ENCODE measurements at regions not wholly inside any gene's neighbourhood (a gene's known extent, or its start where the extent isn't known, plus 50 kb on each side); places are given as distances from the start of the nearest gene placed in this dataset.
"Not testable (repeated sequence)": the region's sequence is repeated elsewhere in the genome, so short reads cannot be mapped to it uniquely, and the experiment has no call there.

DNA sequence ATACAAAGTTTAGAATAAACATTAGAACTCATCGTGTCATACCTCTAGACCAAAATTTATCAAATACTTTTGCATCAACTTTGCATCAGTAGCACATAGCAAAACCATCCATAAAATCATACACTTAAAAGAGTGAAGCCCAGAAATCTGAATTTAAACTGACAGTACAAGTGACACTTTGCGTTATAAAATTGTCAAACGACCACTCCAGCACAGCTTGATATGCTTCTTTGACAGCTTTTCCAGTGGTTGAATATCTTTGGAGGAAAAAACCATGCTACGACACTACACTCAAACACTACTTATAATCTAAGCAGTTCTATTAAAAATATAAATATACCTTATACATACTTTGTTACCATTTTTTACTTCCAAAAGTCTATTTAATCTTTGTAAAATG lies 1644.4 kb downstream of the STIM2 start:
- no peak for DNase-seq (ENCODE audit: low read depth)
- Histone ChIP-seq H3K4me1 (ENCODE audit: control insufficient read depth, insufficient read depth, low read length) (no peaks in the 10 kb centered on the region), H3K4me3 (ENCODE audit: low read length) (no peak overlapping the region), H3K9ac (ENCODE audit: low read length) (no peak overlapping the region), H3K9me3 (ENCODE audit: control insufficient read depth, low read length) (no peaks in the 10 kb centered on the region), H3K36me3 (ENCODE audit: control insufficient read depth, insufficient read depth, low read length, severe bottlenecking) (no peaks in the 10 kb centered on the region), H3K27me3 (replicated peaks; ENCODE audit: control insufficient read depth, insufficient read depth, low read length) (no peaks in the 10 kb centered on the region)

DNA sequence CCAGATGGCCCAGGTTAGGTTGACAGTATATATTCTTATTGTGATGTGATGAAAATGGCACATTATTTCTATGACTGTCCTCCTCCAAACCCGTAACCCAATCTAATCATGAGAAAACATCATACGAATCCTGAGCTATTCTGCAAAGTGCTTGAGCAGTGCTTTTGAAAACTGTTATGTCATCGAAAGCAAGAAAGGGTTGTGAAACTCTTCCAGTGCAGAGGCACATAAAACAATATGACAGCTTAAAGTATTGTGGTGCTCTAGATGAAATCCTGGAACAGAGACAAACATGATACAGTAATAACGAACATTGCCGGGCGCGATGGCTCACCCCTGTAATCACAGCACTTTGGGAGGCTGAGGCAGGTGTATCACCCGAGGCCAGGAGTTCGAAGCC lies 1648.0 kb downstream of the STIM2 start:
- Histone ChIP-seq H3K4me3 (ENCODE audit: low read length) (no peak overlapping the region), H3K36me3 (ENCODE audit: control insufficient read depth, insufficient read depth, low read length, severe bottlenecking) (no peaks in the 10 kb centered on the region), H3K4me1 (ENCODE audit: control insufficient read depth, insufficient read depth, low read length) (no peaks in the 10 kb centered on the region), H3K9me3 (ENCODE audit: control insufficient read depth, low read length) (no peaks in the 10 kb centered on the region), H3K9ac (ENCODE audit: low read length) (no peak overlapping the region), H3K27me3 (replicated peaks; ENCODE audit: control insufficient read depth, insufficient read depth, low read length) (no peaks in the 10 kb centered on the region)
- no peak for DNase-seq (ENCODE audit: low read depth)

DNA sequence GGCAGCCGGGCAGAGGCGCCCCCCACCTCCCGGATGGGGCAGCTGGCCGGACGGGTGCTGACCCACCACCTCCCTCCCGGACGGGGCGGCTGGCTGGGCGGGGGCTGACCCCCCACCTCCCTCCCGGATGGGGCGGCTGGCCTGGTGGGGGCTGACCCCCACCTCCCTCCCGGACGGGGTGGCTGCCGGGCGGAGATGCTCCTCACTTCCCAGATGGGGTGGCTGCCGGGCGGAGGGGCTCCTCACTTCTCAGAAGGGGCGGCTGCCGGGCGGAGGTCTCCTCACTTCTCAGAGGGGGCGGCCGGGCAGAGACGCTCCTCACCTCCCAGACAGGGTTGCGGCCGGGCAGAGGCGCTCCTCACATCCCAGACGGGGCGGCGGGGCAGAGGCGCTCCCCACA lies 1654.1 kb downstream of the STIM2 start:
- H3K36me3 ChIP-seq (ENCODE audit: control insufficient read depth, insufficient read depth, low read length, severe bottlenecking); H3K4me3 ChIP-seq (ENCODE audit: low read length); H3K4me1 ChIP-seq (ENCODE audit: control insufficient read depth, insufficient read depth, low read length); H3K9me3 ChIP-seq (ENCODE audit: control insufficient read depth, low read length); DNase-seq (ENCODE audit: low read depth); H3K27me3 ChIP-seq (replicated peaks; ENCODE audit: control insufficient read depth, insufficient read depth, low read length); H3K9ac ChIP-seq (ENCODE audit: low read length): not testable (repeated sequence)

DNA sequence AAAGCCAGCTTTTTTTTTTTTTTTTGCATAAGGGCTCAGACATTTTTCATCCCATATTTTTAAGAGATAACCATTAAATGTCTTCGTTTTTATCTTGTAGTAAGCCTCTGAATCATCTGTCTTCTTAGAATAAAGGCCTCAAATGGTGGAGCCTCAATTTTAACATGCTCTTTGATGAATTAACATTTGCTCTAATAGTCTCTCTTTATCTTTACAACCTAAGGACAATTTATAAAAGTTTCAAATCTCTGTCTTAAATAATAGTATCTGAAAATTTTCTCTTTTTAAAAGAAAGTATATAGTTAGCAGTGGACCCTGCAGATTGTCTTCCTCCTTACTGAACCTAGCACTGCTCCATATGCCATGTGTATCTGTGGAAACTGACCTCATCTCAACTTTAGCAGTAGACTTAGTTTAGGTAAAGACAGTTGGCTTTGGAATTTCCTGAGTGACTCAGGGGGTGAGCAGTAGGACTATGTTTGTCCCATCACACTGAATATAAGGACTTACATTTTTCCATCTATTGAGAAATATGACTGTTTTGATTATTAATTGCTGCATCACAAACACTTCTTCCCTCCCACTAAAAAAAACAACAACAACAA lies 1658.0 kb downstream of the STIM2 start:
- H3K4me1 ChIP-seq (ENCODE audit: control insufficient read depth, insufficient read depth, low read length) = no peaks in the 10 kb centered on the region
- H3K27me3 ChIP-seq (replicated peaks; ENCODE audit: control insufficient read depth, insufficient read depth, low read length) = no peaks in the 10 kb centered on the region
- peak; percentile 4 for DNase-seq (ENCODE audit: low read depth)
- no peaks in the 10 kb centered on the region for H3K36me3 ChIP-seq (ENCODE audit: control insufficient read depth, insufficient read depth, low read length, severe bottlenecking)
- no peak overlapping the region for H3K9ac ChIP-seq (ENCODE audit: low read length)
- no peaks in the 10 kb centered on the region for H3K9me3 ChIP-seq (ENCODE audit: control insufficient read depth, low read length)
- H3K4me3 ChIP-seq (ENCODE audit: low read length) = no peak overlapping the region

DNA sequence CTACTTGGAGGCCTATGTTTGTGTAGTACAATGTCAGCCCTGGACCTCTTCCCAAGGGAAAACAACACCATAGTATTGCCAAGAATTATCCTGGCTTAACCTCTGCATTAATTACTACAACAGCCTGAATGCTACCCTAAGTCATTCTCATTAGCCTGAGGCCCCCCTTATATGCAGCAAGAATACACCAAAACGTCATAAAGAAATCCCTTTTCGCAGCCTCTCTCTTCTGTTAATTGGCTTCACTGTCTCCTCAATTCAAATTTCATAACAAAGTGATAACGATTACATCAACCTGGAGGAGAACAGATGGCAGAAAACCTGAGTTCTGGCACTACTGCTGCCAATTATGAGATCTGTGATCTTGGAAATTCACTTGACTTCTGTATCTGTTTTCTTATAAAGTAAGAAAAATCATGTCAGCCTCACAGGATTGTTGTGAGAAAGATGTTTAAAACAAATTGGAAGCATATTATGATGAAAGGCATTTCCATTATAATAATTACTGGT lies 1663.1 kb downstream of the STIM2 start:
- H3K4me3 ChIP-seq (ENCODE audit: low read length) = no peak overlapping the region
- H3K4me1 ChIP-seq (ENCODE audit: control insufficient read depth, insufficient read depth, low read length) = no peaks in the 10 kb centered on the region
- DNase-seq (ENCODE audit: low read depth) = no peak
- H3K36me3 ChIP-seq (ENCODE audit: control insufficient read depth, insufficient read depth, low read length, severe bottlenecking) = no peaks in the 10 kb centered on the region
- no peaks in the 10 kb centered on the region for H3K27me3 ChIP-seq (replicated peaks; ENCODE audit: control insufficient read depth, insufficient read depth, low read length)
- H3K9ac ChIP-seq (ENCODE audit: low read length) = no peak overlapping the region
- no peaks in the 10 kb centered on the region for H3K9me3 ChIP-seq (ENCODE audit: control insufficient read depth, low read length)

DNA sequence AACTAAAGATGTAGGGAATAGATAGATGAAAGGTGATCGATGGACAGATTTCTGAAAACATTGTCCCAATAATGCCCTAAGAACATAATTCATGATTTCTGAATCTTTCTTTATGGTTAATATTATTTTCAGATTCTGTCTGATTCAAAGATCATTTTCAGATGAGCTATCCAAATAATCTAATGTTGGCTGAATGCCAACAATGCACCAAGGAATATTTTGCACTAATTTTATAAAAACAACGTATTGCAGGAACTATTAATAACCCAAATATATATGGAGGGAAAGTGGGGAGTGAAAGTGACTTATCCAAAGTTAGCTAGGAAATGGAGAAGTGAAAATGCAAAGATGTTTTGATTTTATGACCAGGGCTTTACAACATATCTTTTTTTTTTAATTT lies 1675.5 kb downstream of the STIM2 start:
- Histone ChIP-seq H3K9ac (ENCODE audit: low read length) (no peak overlapping the region), H3K4me1 (ENCODE audit: control insufficient read depth, insufficient read depth, low read length) (no peaks in the 10 kb centered on the region), H3K27me3 (replicated peaks; ENCODE audit: control insufficient read depth, insufficient read depth, low read length) (no peaks in the 10 kb centered on the region), H3K36me3 (ENCODE audit: control insufficient read depth, insufficient read depth, low read length, severe bottlenecking) (no peaks in the 10 kb centered on the region), H3K4me3 (ENCODE audit: low read length) (no peak overlapping the region), H3K9me3 (ENCODE audit: control insufficient read depth, low read length) (peaks cover 25% of the 10 kb centered on the region)
- DNase-seq (ENCODE audit: low read depth) = no peak

DNA sequence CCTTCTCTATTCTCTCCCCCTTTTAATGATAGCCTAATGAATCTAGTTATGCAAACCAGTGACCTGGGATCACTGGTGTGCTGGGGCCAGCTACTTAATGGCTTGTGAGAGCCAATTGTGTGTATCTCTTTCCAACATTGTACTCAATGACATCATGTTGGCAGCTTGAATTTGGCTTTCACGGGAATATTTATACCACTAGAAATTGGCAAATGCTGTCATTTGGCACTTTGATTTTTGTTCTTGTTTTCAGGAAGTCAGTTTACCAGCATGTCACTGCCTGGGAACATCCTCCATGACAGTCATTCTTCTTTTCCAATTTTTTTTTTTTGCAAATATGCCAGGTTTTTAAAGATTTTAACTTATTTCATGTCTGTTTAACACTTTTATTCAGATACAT lies 1685.3 kb downstream of the STIM2 start:
- no peak for DNase-seq (ENCODE audit: low read depth)
- H3K4me1 ChIP-seq (ENCODE audit: control insufficient read depth, insufficient read depth, low read length) = no peaks in the 10 kb centered on the region
- peaks cover 10% of the 10 kb centered on the region for H3K9me3 ChIP-seq (ENCODE audit: control insufficient read depth, low read length)
- no peaks in the 10 kb centered on the region for H3K36me3 ChIP-seq (ENCODE audit: control insufficient read depth, insufficient read depth, low read length, severe bottlenecking)
- no peak overlapping the region for H3K9ac ChIP-seq (ENCODE audit: low read length)
- no peak overlapping the region for H3K4me3 ChIP-seq (ENCODE audit: low read length)
- no peaks in the 10 kb centered on the region for H3K27me3 ChIP-seq (replicated peaks; ENCODE audit: control insufficient read depth, insufficient read depth, low read length)

DNA sequence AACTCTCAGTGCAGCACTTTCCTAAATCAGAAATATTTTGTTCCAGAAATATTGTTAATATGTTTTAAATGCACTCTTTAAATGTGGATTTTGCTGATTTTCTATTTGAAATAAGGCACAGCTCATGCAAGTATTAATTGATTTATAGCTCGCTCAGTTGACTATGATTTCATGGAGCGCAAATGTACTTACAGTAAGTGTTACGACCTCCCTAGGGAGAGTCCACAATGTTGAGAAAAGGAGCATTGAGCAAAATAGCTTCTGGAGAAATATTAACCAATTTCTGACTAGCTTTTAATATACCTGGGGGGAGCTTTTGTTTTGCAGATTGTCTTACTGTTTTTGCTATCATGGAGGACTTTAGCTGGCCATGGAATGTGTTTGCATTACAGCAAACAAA lies 1687.5 kb downstream of the STIM2 start:
- H3K27me3 ChIP-seq (replicated peaks; ENCODE audit: control insufficient read depth, insufficient read depth, low read length) = no peaks in the 10 kb centered on the region
- DNase-seq (ENCODE audit: low read depth) = no peak
- H3K9ac ChIP-seq (ENCODE audit: low read length) = no peak overlapping the region
- H3K4me3 ChIP-seq (ENCODE audit: low read length) = no peak overlapping the region
- H3K9me3 ChIP-seq (ENCODE audit: control insufficient read depth, low read length) = no peaks in the 10 kb centered on the region
- H3K36me3 ChIP-seq (ENCODE audit: control insufficient read depth, insufficient read depth, low read length, severe bottlenecking) = no peaks in the 10 kb centered on the region
- H3K4me1 ChIP-seq (ENCODE audit: control insufficient read depth, insufficient read depth, low read length) = no peaks in the 10 kb centered on the region

DNA sequence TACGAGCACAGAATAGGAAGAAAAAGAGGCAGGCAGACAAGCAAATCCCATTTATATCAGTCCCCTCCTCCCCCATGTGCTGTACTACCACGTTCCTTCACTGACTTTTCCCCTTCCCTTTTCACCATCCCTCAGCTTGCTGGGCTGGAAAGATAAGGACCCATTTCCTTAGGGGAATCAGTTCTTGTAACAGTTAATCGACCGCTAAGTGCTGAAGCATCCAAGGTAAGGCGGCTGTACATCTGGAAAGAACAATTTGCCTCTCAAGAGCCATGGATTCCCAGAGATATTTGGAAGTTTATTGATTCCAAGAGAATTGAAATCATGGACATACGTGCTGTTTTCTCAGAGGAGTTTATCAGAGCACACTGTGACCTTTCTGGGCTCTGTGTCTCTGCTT lies 1688.0 kb downstream of the STIM2 start:
- H3K36me3 ChIP-seq (ENCODE audit: control insufficient read depth, insufficient read depth, low read length, severe bottlenecking) = no peaks in the 10 kb centered on the region
- no peaks in the 10 kb centered on the region for H3K4me1 ChIP-seq (ENCODE audit: control insufficient read depth, insufficient read depth, low read length)
- H3K27me3 ChIP-seq (replicated peaks; ENCODE audit: control insufficient read depth, insufficient read depth, low read length) = no peaks in the 10 kb centered on the region
- H3K9ac ChIP-seq (ENCODE audit: low read length) = no peak overlapping the region
- H3K4me3 ChIP-seq (ENCODE audit: low read length) = no peak overlapping the region
- DNase-seq (ENCODE audit: low read depth) = no peak
- no peaks in the 10 kb centered on the region for H3K9me3 ChIP-seq (ENCODE audit: control insufficient read depth, low read length)

DNA sequence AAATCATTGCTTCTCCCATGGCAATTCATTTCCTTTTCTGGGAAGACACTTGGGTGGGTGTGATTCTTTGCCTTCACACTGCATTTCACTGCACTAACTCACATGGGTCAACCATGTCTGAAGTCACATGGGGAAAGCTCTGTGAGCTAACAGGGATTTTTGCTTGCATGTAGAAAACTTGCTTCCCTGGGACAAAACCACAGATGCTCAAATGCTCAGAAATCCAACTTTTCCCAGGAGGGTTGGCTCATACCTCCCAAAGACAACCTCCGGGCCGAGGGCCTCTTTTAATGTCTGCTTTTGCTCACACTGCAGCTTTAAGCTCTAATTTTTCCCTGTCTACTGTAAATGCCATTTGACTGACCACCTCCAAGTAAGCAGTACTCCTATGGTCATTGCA lies 1695.2 kb downstream of the STIM2 start:
- Histone ChIP-seq H3K36me3 (ENCODE audit: control insufficient read depth, insufficient read depth, low read length, severe bottlenecking) (no peaks in the 10 kb centered on the region), H3K4me3 (ENCODE audit: low read length) (no peak overlapping the region), H3K9me3 (ENCODE audit: control insufficient read depth, low read length) (no peaks in the 10 kb centered on the region), H3K4me1 (ENCODE audit: control insufficient read depth, insufficient read depth, low read length) (no peaks in the 10 kb centered on the region), H3K27me3 (replicated peaks; ENCODE audit: control insufficient read depth, insufficient read depth, low read length) (no peaks in the 10 kb centered on the region), H3K9ac (ENCODE audit: low read length) (no peak overlapping the region)
- no peak for DNase-seq (ENCODE audit: low read depth)

DNA sequence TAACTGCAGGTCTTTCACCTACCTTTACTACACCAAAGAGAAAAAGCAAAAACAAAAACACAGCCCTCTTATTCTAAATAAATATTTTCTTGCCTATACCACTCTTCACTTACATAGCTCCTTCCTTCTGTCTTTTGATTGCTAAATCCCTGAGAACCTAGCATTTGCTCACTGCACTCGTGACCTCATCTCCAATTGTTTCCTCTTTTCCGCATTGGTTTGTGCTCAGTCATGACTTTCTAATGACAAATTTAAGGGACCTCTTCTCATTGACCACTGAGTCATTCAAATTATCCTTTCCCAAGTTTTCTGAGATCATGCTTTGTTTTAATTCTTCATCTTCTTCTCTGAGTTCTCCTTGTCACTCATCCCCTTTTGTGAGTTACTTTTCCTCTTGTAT lies 1697.1 kb downstream of the STIM2 start:
- Histone ChIP-seq H3K9ac (ENCODE audit: low read length) (no peak overlapping the region), H3K4me3 (ENCODE audit: low read length) (no peak overlapping the region), H3K36me3 (ENCODE audit: control insufficient read depth, insufficient read depth, low read length, severe bottlenecking) (no peaks in the 10 kb centered on the region), H3K4me1 (ENCODE audit: control insufficient read depth, insufficient read depth, low read length) (no peaks in the 10 kb centered on the region), H3K9me3 (ENCODE audit: control insufficient read depth, low read length) (no peaks in the 10 kb centered on the region), H3K27me3 (replicated peaks; ENCODE audit: control insufficient read depth, insufficient read depth, low read length) (no peaks in the 10 kb centered on the region)
- DNase-seq (ENCODE audit: low read depth) = peak; percentile 11

DNA sequence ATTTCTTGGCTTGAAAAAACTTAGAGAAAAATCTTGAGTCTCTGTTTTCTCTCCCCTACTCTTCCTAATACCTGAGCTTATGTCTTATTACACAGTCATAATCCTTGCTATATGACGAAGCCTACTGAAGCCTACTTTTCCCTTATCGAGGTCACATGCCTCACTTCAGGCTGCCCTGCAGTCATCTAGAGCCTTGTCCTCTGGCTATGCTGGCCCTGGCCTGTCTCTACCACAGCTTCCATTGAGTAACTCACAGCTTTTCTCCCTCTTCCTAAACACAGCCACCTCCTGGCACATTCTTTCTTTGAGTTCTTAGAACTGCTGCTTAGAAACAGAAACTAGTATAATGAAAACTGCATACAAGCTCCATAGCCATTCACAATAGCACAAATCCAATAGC lies 1698.3 kb downstream of the STIM2 start:
- Histone ChIP-seq H3K9me3 (ENCODE audit: control insufficient read depth, low read length) (no peaks in the 10 kb centered on the region), H3K4me3 (ENCODE audit: low read length) (no peak overlapping the region), H3K9ac (ENCODE audit: low read length) (no peak overlapping the region), H3K36me3 (ENCODE audit: control insufficient read depth, insufficient read depth, low read length, severe bottlenecking) (no peaks in the 10 kb centered on the region), H3K27me3 (replicated peaks; ENCODE audit: control insufficient read depth, insufficient read depth, low read length) (no peaks in the 10 kb centered on the region), H3K4me1 (ENCODE audit: control insufficient read depth, insufficient read depth, low read length) (no peaks in the 10 kb centered on the region)
- DNase-seq (ENCODE audit: low read depth) = peak; percentile 4

All from adipocyte (in vitro differentiated cells).